WERI-Rb-1 (cell line): ENCODE measurements at regions not wholly inside any gene's neighbourhood (a gene's known extent, or its start where the extent isn't known, plus 50 kb on each side); places are given as distances from the start of the nearest gene placed in this dataset.

ENCODE experiments used
- DNase-seq: peaks from one replicate; pipeline ENCODE4 v3.0.0-alpha.2; 2020
- H3K27ac ChIP-seq: fragments of 250-450 bp; sonication (Bioruptor Pico); 2 replicates; pipeline ENCODE4 v1.5.1; 2020; ENCODE audit warnings: mild to moderate bottlenecking, moderate library complexity
- H3K27me3 ChIP-seq: fragments of 250-450 bp; sonication (Bioruptor Pico); 2 replicates; pipeline ENCODE4 v1.5.1; 2021; ENCODE audit warnings: mild to moderate bottlenecking, low read depth, moderate library complexity; ENCODE audit not compliant: insufficient read depth, severe bottlenecking
- H3K36me3 ChIP-seq: fragments of 250-450 bp; sonication (Bioruptor Pico); 2 replicates; pipeline ENCODE4 v1.5.1; 2020; ENCODE audit warnings: mild to moderate bottlenecking, moderate library complexity
- H3K4me3 ChIP-seq: 2 replicates; pipeline ENCODE4 v1.5.1; 2011; ENCODE audit warnings: low read depth, mild to moderate bottlenecking, control low read depth, low read length
- H3K9me3 ChIP-seq: fragments of 250-450 bp; sonication (Bioruptor Pico); 2 replicates; pipeline ENCODE4 v1.5.1; 2021; ENCODE audit warnings: mild to moderate bottlenecking, moderate library complexity; ENCODE audit not compliant: severe bottlenecking
- CTCF ChIP-seq: IDR thresholded peaks from 2 replicates; pipeline ENCODE4 v1.5.1; 2011; ENCODE audit warnings: low read depth, mild to moderate bottlenecking, control low read depth, inconsistent platforms, low read length

- Histone ChIP-seq H3K36me3 (no peaks in the 10 kb centered on the region), H3K9me3 (no peaks in the 10 kb centered on the region), H3K4me3 (no peak overlapping the region), H3K27me3 (peaks cover 3% of the 10 kb centered on the region), H3K27ac (no peak overlapping the region)
- DNase-seq = no peak
- no peak for TF ChIP-seq CTCF
These were observed 1508.0 kb upstream of the TENM4 start for GRCh38 chr11:80948781-80949180.

GRCh38 chr11:80944758-80945157 is 1503.9 kb upstream of the TENM4 start:
- Histone ChIP-seq H3K4me3 (no peak overlapping the region), H3K27ac (no peak overlapping the region), H3K36me3 (no peaks in the 10 kb centered on the region), H3K27me3 (peaks cover 3% of the 10 kb centered on the region), H3K9me3 (no peaks in the 10 kb centered on the region)
- DNase-seq = no peak
- no peak for TF ChIP-seq CTCF

DNA sequence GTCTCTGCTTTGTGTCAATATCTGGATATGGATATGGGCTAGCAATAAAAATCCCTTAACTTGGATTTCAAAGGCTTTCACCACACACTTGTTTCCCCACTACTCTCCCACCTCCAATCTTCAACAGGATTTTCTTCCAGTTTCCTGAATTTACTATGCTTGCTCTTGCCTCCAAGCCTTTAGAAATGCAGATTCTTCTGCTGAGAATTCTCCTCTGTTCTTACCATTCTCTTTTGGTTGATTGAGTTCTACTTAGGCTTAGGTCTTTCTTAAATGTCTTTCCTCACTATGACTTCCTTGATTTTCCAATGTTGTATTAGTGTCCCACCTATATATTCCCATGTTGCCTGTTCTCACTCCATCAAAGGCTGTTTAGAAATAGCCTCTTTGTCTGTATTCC is 1502.4 kb upstream of the TENM4 start:
- DNase-seq = no peak
- no peak for TF ChIP-seq CTCF

GRCh38 chr11:80937842-80938241 is 1497.0 kb upstream of the TENM4 start:
- no peaks in the 10 kb centered on the region for H3K27me3 ChIP-seq
- H3K36me3 ChIP-seq = no peaks in the 10 kb centered on the region
- DNase-seq = no peak
- H3K27ac ChIP-seq = no peak overlapping the region
- H3K9me3 ChIP-seq = no peaks in the 10 kb centered on the region
- H3K4me3 ChIP-seq = no peak overlapping the region
- TF ChIP-seq CTCF = no peak

More for the DNA sequence above, 1502.4 kb upstream of the TENM4 start:
- Histone ChIP-seq H3K9me3 (no peaks in the 10 kb centered on the region), H3K4me3 (no peak overlapping the region), H3K27ac (no peak overlapping the region), H3K27me3 (peaks cover 3% of the 10 kb centered on the region), H3K36me3 (no peaks in the 10 kb centered on the region)

DNA sequence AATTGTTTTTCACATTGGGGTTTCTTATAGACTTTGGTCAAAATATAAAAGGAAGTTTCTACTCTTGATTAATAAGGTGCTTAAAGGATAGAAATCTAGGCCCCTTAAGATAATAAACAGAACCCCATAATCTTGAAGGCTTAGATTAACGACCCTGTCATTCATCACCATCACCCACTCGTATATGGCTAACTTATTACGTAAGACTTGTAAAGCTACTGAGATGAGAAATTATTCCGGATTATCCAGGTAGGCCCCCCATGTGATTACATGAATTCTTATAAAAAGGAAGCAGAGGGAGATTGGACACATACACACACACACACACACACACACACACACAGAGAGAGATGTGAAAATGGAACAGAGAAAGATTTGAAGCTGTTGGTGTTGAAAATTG is 1489.2 kb upstream of the TENM4 start:
- DNase-seq = no peak
- Histone ChIP-seq H3K4me3 (no peak overlapping the region), H3K36me3 (no peaks in the 10 kb centered on the region), H3K9me3 (no peaks in the 10 kb centered on the region), H3K27ac (no peak overlapping the region), H3K27me3 (no peaks in the 10 kb centered on the region)
- TF ChIP-seq CTCF = no peak

- no peaks in the 10 kb centered on the region for H3K36me3 ChIP-seq
- no peaks in the 10 kb centered on the region for H3K27me3 ChIP-seq
- no peaks in the 10 kb centered on the region for H3K9me3 ChIP-seq
- no peak for DNase-seq
- no peak for TF ChIP-seq CTCF
- no peak overlapping the region for H3K4me3 ChIP-seq
- H3K27ac ChIP-seq = no peak overlapping the region
These were observed 1488.4 kb upstream of the TENM4 start for GRCh38 chr11:80929031-80929805.
